ENCODE measurements at regions not wholly inside any gene's neighbourhood (a gene's known extent, or its start where the extent isn't known, plus 50 kb on each side); places are given as distances from the start of the nearest gene placed in this dataset.

GRCh38 chr1:70902211-70902610 lies 145.4 kb downstream of the PTGER3 start:
- in situ Hi-C loops (cut with MboI), result no loop called here
- TF ChIP-seq HNRNPUL1 (IDR thresholded peaks at IDR 0.05; ENCODE audit: low read length) (no peak), CEBPZ (IDR thresholded peaks at IDR 0.05; ENCODE audit: borderline replicate concordance, low read depth, low read length) (no peak), CCAR2 (IDR thresholded peaks at IDR 0.05; ENCODE audit: low read depth, low read length) (no peak), RBBP5 (IDR thresholded peaks at IDR 0.05; ENCODE audit: borderline replicate concordance, insufficient read depth, low read length, poor library complexity, severe bottlenecking) (no peak), ESRRA (IDR thresholded peaks at IDR 0.05; ENCODE audit: borderline replicate concordance, low read depth) (no peak), FOXP1 (CRISPR knock-in tag; IDR thresholded peaks at IDR 0.05) (no peak), TGIF2 (CRISPR knock-in tag; IDR thresholded peaks at IDR 0.05) (no peak), MCM5 (IDR thresholded peaks at IDR 0.05; ENCODE audit: low read depth) (no peak), NUFIP1 (IDR thresholded peaks at IDR 0.05; ENCODE audit: partially characterized antibody) (no peak), NR1H2 (CRISPR knock-in tag; IDR thresholded peaks at IDR 0.05) (no peak), E2F1 (CRISPR knock-in tag; IDR thresholded peaks at IDR 0.05) (no peak), GATAD2B (IDR thresholded peaks at IDR 0.05; ENCODE audit: borderline replicate concordance) (no peak), RUNX1 (IDR thresholded peaks at IDR 0.05; ENCODE audit: low read depth) (no peak), HNRNPL (IDR thresholded peaks at IDR 0.05; ENCODE audit: low read depth, low read length) (no peak), ID3 (CRISPR knock-in tag; IDR thresholded peaks at IDR 0.05) (no peak), ID3 (tag; IDR thresholded peaks at IDR 0.05) (no peak), DEAF1 (CRISPR knock-in tag; IDR thresholded peaks at IDR 0.05) (no peak), ZNF12 (CRISPR knock-in tag; IDR thresholded peaks at IDR 0.05) (no peak), RBM17 (IDR thresholded peaks at IDR 0.05; ENCODE audit: borderline replicate concordance, low read depth, low read length) (no peak)

More at GRCh38 chr1:70902211-70902610, 145.4 kb downstream of the PTGER3 start:
- no peaks in the 10 kb centered on the region for H3K9me1 ChIP-seq (ENCODE audit: control insufficient read depth, insufficient read depth, low read length)
- H3K9ac ChIP-seq (ENCODE audit: insufficient read depth in 1 of 2, low read depth in 2 of 2, low read length in 2 of 2), result no peak overlapping the region
- H3K79me2 ChIP-seq (ENCODE audit: control insufficient read depth, insufficient read depth, low read length), result no peaks in the 10 kb centered on the region
- WGBS (ENCODE audit: insufficient coverage, low coverage, missing lambda C conversion rate), result 0% methylated on average over 1 of the region's 1 CpG
- CTCF ChIA-PET (ENCODE audit: low intra/inter-chr PET ratio), result no interaction called here
- POLR2A ChIA-PET, result interaction anchor here (1.2 kb wide), 1 partner anchor 10 kb away, joined by 3 read pairs; no protein-coding TSS in a partner anchor
- no peak overlapping the region for H3K4me3 ChIP-seq
- H3K36me3 ChIP-seq (ENCODE audit: control insufficient read depth, insufficient read depth, low read length), result no peaks in the 10 kb centered on the region
- peaks cover 0 to 7% of the 10 kb centered on the region in 2 experiments; a peak in 1 of 5 replicates for H3K4me1 ChIP-seq (replicated peaks in 1 of 2; ENCODE audit: control insufficient read depth in 2 of 2, insufficient read depth in 2 of 2, low read length in 2 of 2)
- H3K9me3 ChIP-seq (replicated peaks; ENCODE audit: control insufficient read depth, insufficient read depth, low read depth, low read length), result no peaks in the 10 kb centered on the region
- no peak for DNase-seq (ENCODE audit: extremely low read depth in 1 of 4, low spot score in 3 of 4)
- intact Hi-C loops (cut with micrococcal nuclease), result no loop called here
- BruUV-seq (replicated peaks), result no TSS peak
- H2AFZ ChIP-seq (ENCODE audit: low read depth, low read length), result no peak overlapping the region
- no peaks in the 10 kb centered on the region for H3K27me3 ChIP-seq (ENCODE audit: control insufficient read depth in 2 of 2, insufficient read depth in 2 of 2, low read length in 2 of 2)
- ATAC-seq, result no peak
- no peak overlapping the region for H3K27ac ChIP-seq (ENCODE audit: extremely low read depth, low read depth, low read length)
- H4K20me1 ChIP-seq (replicated peaks; ENCODE audit: control insufficient read depth, insufficient read depth, low read length), result no peaks in the 10 kb centered on the region
- no peak for FAIRE-seq
- H3K4me2 ChIP-seq (ENCODE audit: insufficient read depth, low read length), result no peak overlapping the region

Data from K562 (cell line).